Heart left ventricle (tissue), 13 donors: ENCODE measurements at regions not wholly inside any gene's neighbourhood (a gene's known extent, or its start where the extent isn't known, plus 50 kb on each side); places are given as distances from the start of the nearest gene placed in this dataset.

Experiments used
- CTCF ChIP-seq, 12 donors: fragments of 200-600 bp; sonication (generic) in 4 of 12; IDR thresholded peaks; one replicate each; pipeline versions ENCODE4 v1.5.0 to v1.8.0; 2018 to 2022; ENCODE audit warnings: antibody characterized with exemption in 12 of 12, mild to moderate bottlenecking in 5 of 12
- POLR2A ChIP-seq, 2 donors: fragments of 450-650 bp; IDR thresholded peaks; one replicate each; pipeline ENCODE4 v1.6.1; 2017; ENCODE audit warnings: antibody characterized with exemption in 2 of 2, mild to moderate bottlenecking in 2 of 2, moderate library complexity in 2 of 2
- donor health status: ischemic (EF 13 %, LVEDD 7.1; RV severe dilation, severe dysfunction).
- donor health status: DM: no; HTN: yes; CAD: no.
- donor health status: DM: no; HTN: no; CAD: no.
- donor health status: ischemic (EF 25% LVEDD 6.9; RV normal size, moderate dysfunction).
- donor health status: ischemic (EF 25% LVEDD 5.7; RV mildly dilated, moderate dysfunction).
- donor health status: ischemic (EF 35%, LVEDD 5.7; RV mildly dilated, moderate dysfunction).
- donor health status: nonischemic (EF 11% LVEDD 7.7; RV severe dilation, severe dysfunction).
- donor health status: DM: yes; HTN: yes; CAD: no.
- donor health status: PGD.
- donor health status: ischemic (EF 29% LVEDD 5.4; RV normal size, mild dysfunction).
- donor health status: nonischemic (EF 23%, LVEDD 6.1; RV moderate dilation, normal function).

GRCh38 chr11:115901069-115901468 is 396.9 kb upstream of the CADM1 start:
- no peak for TF ChIP-seq CTCF (IDR thresholded peaks at IDR 0.05)
- TF ChIP-seq POLR2A (IDR thresholded peaks at IDR 0.05), result no peak
